GM21825 (cell line): ENCODE measurements at regions not wholly inside any gene's neighbourhood (a gene's known extent, or its start where the extent isn't known, plus 50 kb on each side); places are given as distances from the start of the nearest gene placed in this dataset.
A peak's percentile ranks its signal among the peaks of the same experiment; 100 is the strongest.

ENCODE experiments used
- ATAC-seq: cut with Tn5 transposase; IDR thresholded peaks from one replicate; pipeline ENCODE4 v1.9.1; 2021; ENCODE audit warnings: mild to moderate bottlenecking, moderate library complexity; ENCODE audit not compliant: unreplicated experiment

DNA sequence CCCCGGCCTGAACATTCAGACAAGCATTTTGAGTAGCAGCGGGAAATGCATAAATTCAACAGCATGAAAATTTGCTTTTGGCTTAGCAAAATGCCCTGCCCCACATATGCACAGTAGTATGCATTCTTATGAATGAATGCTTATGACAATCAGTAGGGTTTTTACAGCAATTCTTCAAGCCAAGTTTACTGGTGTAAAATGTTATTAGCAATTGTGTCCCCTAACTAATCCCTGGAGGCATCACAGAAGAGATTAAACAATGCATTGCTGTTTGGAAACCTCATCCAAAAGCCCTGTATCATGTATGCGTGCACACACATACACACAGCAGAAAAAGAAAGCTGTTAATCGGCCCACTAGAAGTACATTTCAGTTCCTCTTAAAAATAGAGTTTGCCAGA is 406.5 kb downstream of the LRIG3 start:
- no peak for ATAC-seq

DNA sequence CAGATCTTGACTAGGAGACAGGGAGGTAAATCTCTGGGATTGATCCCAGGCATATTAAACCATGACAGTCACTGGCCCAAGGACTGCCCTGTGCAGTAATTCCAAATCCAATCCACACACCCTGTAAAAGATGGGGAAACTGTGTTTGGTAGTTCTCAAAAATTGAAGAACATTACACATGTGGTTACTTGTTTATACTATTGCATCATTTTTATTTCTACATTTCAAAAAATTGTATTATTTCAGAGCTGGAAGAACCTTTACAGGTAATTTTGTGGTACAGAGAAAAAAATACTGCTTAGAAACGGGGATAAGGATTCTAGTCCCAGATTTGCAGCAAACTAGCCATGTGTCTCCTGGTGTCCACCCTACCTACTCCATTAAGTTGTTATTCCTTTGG is 400.5 kb downstream of the LRIG3 start:
- ATAC-seq: no peak

DNA sequence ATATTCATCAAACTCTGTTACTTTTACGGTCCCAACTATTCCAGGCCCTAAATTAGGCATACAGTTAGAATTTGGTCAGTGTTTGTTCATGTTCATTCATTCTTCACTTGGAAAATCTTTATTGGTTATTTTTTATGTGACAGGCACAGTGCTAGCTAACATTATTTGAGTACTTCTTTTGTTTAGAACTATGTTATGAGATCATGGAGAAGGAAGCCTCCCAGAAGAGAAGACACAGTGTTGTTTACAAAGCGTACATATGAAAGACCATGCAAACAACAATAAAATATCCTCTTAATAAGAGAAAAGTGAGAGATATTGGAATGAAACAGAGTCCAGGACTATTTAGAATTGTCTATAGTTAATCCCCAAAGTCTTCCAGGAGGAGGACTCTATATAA is 399.2 kb downstream of the LRIG3 start:
- ATAC-seq: no peak

DNA sequence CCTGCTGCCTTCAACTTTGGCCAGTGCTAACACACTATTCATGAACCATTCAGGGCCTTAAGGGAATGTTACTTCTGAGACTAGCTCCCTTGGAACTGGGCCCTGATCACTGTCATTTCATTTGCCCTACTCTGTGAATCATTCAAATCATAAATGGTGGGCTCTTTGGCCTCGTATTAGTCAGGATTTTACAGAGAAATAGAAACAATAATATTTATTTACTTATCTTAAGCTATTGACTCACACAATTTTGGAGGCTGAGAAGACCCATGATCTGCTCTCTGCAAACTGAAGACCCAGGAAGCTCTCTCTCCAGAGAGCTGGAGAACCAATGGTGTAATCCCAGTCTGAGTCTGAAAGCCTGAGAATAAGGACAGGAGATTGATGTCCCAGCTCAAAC is 398.5 kb downstream of the LRIG3 start:
- no peak for ATAC-seq

- no peak for ATAC-seq
These were observed 396.9 kb downstream of the LRIG3 start for GRCh38 chr12:58523360-58523759.

GRCh38 chr12:58528271-58528670 is 392.0 kb downstream of the LRIG3 start:
- no peak for ATAC-seq

GRCh38 chr12:58529114-58529665 is 391.1 kb downstream of the LRIG3 start:
- ATAC-seq: no peak

DNA sequence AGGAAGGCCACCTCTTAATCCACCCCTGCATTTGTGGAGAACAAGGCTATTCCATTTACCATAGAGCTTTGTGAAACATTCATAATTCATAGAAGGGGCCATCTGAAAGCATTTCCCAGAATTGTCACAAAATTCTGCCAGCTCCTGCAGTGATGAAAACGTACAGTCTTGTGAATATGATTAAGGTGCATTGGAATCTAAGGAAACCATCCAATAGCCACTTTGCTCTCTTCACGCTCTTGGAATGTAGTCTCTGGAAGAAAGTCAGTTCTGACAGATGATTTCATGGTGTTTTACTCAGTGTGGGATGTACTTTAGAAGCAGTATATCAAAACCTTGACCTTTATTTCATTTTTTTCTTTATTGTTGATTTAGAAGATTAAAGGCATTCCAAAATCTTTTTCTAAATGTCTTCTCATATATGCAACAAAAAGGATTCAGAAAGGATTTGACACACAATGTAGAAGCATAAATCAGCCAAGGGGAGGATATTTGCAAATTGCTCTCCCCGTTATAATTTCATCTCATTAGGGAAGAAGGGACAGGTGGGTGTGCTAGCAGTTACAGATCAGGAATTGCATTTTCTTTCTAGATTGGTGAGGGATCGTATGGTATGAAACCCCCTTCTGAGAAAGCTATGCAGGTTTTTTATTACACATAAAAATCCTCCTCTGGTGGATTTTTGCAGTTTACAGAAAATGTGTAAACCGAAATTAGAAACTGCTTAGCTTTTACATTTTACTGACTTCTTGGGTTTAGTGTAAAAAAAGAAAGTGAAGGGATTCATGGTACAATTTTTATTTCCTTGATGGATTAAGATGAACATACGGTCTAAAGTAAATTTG is 390.2 kb downstream of the LRIG3 start:
- no peak for ATAC-seq

DNA sequence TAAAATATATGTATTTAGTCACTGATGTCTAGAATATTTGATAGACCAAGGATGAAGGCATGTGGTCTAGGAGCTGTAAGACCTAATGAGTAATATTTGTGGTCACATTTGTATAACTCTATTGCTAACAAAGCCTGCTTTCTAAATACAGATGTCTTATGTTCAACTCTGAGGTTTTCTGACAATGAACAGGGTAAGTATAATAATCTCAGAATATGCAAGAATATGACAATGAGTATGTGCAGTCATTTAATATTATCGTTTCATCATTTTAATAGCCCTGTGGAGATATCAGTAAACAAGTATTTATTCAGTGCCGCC is 389.6 kb downstream of the LRIG3 start:
- ATAC-seq: no peak

GRCh38 chr12:58532855-58533608 is 387.3 kb downstream of the LRIG3 start:
- ATAC-seq: no peak

GRCh38 chr12:58533652-58534051 is 386.7 kb downstream of the LRIG3 start:
- ATAC-seq: no peak

DNA sequence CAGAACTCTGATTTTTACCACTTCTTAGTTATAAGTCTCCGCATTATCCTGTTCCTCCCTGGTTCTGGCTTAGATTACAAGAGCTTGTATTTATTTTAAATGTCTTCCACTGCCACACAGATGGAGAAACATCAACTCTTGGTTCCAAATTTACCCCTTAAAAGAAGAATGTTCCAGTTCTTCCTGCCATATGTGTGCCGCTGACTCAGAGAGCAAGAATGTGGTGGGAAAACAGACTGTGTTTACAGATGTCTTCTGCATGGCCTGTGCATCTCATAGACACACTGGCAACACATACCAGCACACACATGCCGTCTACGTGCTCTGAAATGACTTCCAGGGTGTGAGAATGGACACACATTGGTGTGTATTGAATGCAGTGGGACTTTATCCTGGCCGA is 383.0 kb downstream of the LRIG3 start:
- no peak for ATAC-seq

DNA sequence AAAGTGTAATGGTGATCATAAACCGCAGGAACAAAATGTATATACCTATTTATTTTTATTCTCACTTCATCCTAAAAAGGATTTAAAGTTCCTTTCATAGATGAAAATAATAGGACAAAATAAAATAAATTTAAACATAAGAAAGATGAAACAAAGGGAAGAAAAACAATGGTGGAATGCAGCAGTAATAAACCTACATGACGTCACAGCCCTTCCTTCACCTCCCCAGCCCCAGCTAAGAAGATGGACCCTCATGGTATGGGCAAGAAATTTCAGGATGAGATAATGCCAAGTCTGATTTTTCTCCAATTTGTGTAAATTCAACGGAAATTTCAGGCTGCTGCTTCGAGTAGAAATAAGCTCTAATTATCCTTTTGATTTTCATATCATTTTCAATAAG is 381.0 kb downstream of the LRIG3 start:
- no peak for ATAC-seq

GRCh38 chr12:58540480-58541299 is 379.6 kb downstream of the LRIG3 start:
- peak; percentile 68 for ATAC-seq

DNA sequence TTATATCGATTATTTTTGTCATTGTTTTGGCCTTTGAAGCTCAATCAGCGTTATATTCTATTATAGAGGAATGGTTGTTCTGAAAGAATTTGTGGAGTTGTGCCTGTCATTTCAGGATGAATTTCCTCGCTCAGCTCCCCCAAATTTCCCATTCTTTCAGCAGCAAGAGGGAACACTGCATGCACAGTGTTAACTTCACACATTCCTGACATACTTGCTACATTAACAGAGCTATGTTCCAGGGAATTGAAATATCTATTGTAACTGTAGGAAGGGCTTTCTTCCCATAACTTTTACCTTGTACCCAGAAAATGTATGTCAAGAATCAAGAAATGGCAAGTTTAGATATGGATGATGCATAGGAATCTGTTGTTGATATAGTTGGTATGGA is 379.0 kb downstream of the LRIG3 start:
- ATAC-seq: no peak

GRCh38 chr12:58544281-58544680 is 376.0 kb downstream of the LRIG3 start:
- ATAC-seq: no peak

GRCh38 chr12:58547217-58547616 is 373.1 kb downstream of the LRIG3 start:
- no peak for ATAC-seq

- ATAC-seq: no peak
These were observed 371.5 kb downstream of the LRIG3 start for GRCh38 chr12:58548801-58549200.

GRCh38 chr12:58554522-58555157 is 365.7 kb downstream of the LRIG3 start:
- ATAC-seq: no peak

GRCh38 chr12:58557171-58557570 is 363.1 kb downstream of the LRIG3 start:
- ATAC-seq: no peak

- no peak for ATAC-seq
These were observed 362.6 kb downstream of the LRIG3 start for GRCh38 chr12:58557661-58558060.
